Testis (tissue), 2 donors: ENCODE measurements at regions not wholly inside any gene's neighbourhood (a gene's known extent, or its start where the extent isn't known, plus 50 kb on each side); places are given as distances from the start of the nearest gene placed in this dataset.

ENCODE experiments used
- DNase-seq: peaks from one replicate; pipeline ENCODE4 v3.0.0-alpha.2; 2019
- H3K27ac ChIP-seq, 2 donors: fragments of 200-600 bp; sonication (generic); one replicate each; pipeline ENCODE4 v1.5.1; 2019
- H3K27me3 ChIP-seq: fragments of 200-600 bp; sonication (generic); one replicate; pipeline ENCODE4 v1.5.1; 2019
- H3K36me3 ChIP-seq: fragments of 200-600 bp; sonication (generic); one replicate; pipeline ENCODE4 v1.5.1; 2017; ENCODE audit warnings: low read depth; ENCODE audit errors: missing control alignments
- H3K4me1 ChIP-seq: fragments of 200-600 bp; sonication (generic); one replicate; pipeline ENCODE4 v1.5.1; 2019
- H3K4me3 ChIP-seq, 2 donors: fragments of 200-600 bp; sonication (generic); one replicate each; pipeline ENCODE4 v1.5.1; 2017 to 2019
- H3K9me3 ChIP-seq: fragments of 200-600 bp; sonication (generic); one replicate; pipeline ENCODE4 v1.5.1; 2017
- CTCF ChIP-seq, 3 experiments: fragments of 450-650 bp in 2 of 3; fragments of 200-600 bp in 1 of 3; sonication (generic) in 1 of 3; IDR thresholded peaks; one replicate each; pipeline ENCODE4 v1.5.1; 2016 to 2019; ENCODE audit warnings: antibody characterized with exemption in 3 of 3, mild to moderate bottlenecking in 2 of 3, moderate library complexity in 1 of 3
- POLR2A ChIP-seq: fragments of 450-650 bp; IDR thresholded peaks from one replicate; pipeline ENCODE4 v1.6.1; 2017; ENCODE audit warnings: antibody characterized with exemption, mild to moderate bottlenecking, moderate library complexity
- WGBS, 2 donors: methylation state at CpG; one replicate each; pipeline ENCODE4 v1.1.5; 2018; 5-methylcytosine and 5-hydroxymethylcytosine counted together
- intact Hi-C: fragments of 100-400 bp; cut with DNase I; formaldehyde crosslinking; loops from one replicate; pipeline ENCODE4 v1.15.1; 2023; ENCODE audit warnings: low total_unique reads

- WGBS, 2 donors, result 19 to 28% methylated on average over 1 of the region's 1 CpG
- intact Hi-C loops, result no loop called here
- no peaks in the 10 kb centered on the region for H3K27me3 ChIP-seq
Measured at GRCh38 chr5:99243111-99243510, 314.3 kb upstream of the CHD1 start.

GRCh38 chr5:99239826-99240360 lies 311.1 kb upstream of the CHD1 start:
- WGBS, 2 donors, result 91 to 96% methylated on average over 3 of the region's 3 CpGs
- no peak for TF ChIP-seq POLR2A
- TF ChIP-seq CTCF (IDR thresholded peaks at IDR 0.05), result no peak
- no peaks in the 10 kb centered on the region for H3K27me3 ChIP-seq
- no peak overlapping the region for H3K4me3 ChIP-seq
- intact Hi-C loops, result no loop called here
- H3K27ac ChIP-seq, result no peak overlapping the region
- no peak for DNase-seq
- no peaks in the 10 kb centered on the region for H3K36me3 ChIP-seq
- no peaks in the 10 kb centered on the region for H3K9me3 ChIP-seq
- no peaks in the 10 kb centered on the region for H3K4me1 ChIP-seq

More at GRCh38 chr5:99243111-99243510, 314.3 kb upstream of the CHD1 start:
- Histone ChIP-seq H3K27ac (no peak overlapping the region), H3K4me3 (no peak overlapping the region), H3K9me3 (no peaks in the 10 kb centered on the region), H3K36me3 (no peaks in the 10 kb centered on the region), H3K4me1 (no peaks in the 10 kb centered on the region)
- no peak for DNase-seq
- TF ChIP-seq CTCF (IDR thresholded peaks at IDR 0.05) (no peak), POLR2A (no peak)

GRCh38 chr5:99191206-99191745 lies 262.5 kb upstream of the CHD1 start:
- H3K4me3 ChIP-seq, result no peak overlapping the region
- 55 to 63% methylated on average over 5 of the region's 5 CpGs for WGBS, 2 donors
- no peak overlapping the region for H3K27ac ChIP-seq
- H3K9me3 ChIP-seq, result no peaks in the 10 kb centered on the region
- DNase-seq, result no peak
- H3K4me1 ChIP-seq, result no peaks in the 10 kb centered on the region
- H3K36me3 ChIP-seq, result no peaks in the 10 kb centered on the region
- TF ChIP-seq POLR2A (no peak), CTCF (IDR thresholded peaks at IDR 0.05) (no peak)
- H3K27me3 ChIP-seq, result no peaks in the 10 kb centered on the region
- intact Hi-C loops, result no loop called here

DNA sequence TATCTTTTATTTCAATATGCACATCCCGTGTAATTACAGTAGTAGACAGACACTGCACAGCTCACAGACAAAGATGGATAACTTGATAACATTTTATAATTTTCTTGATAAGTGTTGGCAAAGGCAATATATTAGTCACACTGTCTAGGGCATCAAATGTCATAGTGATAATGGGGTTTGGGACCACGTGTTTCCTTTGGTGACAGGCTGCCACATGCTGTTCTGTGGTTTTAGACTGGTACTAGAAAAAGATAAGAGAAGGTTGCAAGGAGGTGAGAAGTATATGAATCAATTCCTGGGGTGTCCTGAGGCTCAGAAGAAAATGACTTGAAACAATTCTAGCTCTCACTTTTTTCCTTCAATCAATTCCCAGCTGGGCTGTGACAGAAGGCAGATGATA lies 258.8 kb upstream of the CHD1 start:
- Histone ChIP-seq H3K27ac (no peak overlapping the region), H3K9me3 (no peaks in the 10 kb centered on the region), H3K27me3 (no peaks in the 10 kb centered on the region), H3K4me3 (no peak overlapping the region), H3K36me3 (no peaks in the 10 kb centered on the region), H3K4me1 (no peaks in the 10 kb centered on the region)
- DNase-seq, result no peak
- TF ChIP-seq POLR2A (no peak), CTCF (IDR thresholded peaks at IDR 0.05) (no peak)
- intact Hi-C loops, result no loop called here
- 53 to 56% methylated on average over 2 of the region's 2 CpGs for WGBS, 2 donors

- no peaks in the 10 kb centered on the region for H3K9me3 ChIP-seq
Measured at GRCh38 chr5:99179206-99179605, 250.4 kb upstream of the CHD1 start.

More at GRCh38 chr5:99179206-99179605, 250.4 kb upstream of the CHD1 start:
- Histone ChIP-seq H3K4me3 (no peak overlapping the region), H3K4me1 (no peaks in the 10 kb centered on the region), H3K36me3 (no peaks in the 10 kb centered on the region), H3K27me3 (no peaks in the 10 kb centered on the region), H3K27ac (no peak overlapping the region)
- TF ChIP-seq POLR2A, result no peak
- TF ChIP-seq CTCF (IDR thresholded peaks at IDR 0.05), result no peak
- intact Hi-C loops, result no loop called here
- no peak for DNase-seq
- 76 to 84% methylated on average over 4 of the region's 4 CpGs for WGBS, 2 donors
